ENCODE measurements at regions not wholly inside any gene's neighbourhood (a gene's known extent, or its start where the extent isn't known, plus 50 kb on each side); places are given as distances from the start of the nearest gene placed in this dataset.

- no peak for DNase-seq
Observed at GRCh38 chr20:10990625-10991382, 317.0 kb upstream of the JAG1 start.

GRCh38 chr20:10992731-10993130 lies 318.9 kb upstream of the JAG1 start:
- DNase-seq, result no peak

- DNase-seq, result no peak
Observed at GRCh38 chr20:10994991-10995700, 321.3 kb upstream of the JAG1 start.

GRCh38 chr20:10998476-10998875 lies 324.7 kb upstream of the JAG1 start:
- DNase-seq, result no peak

GRCh38 chr20:11000416-11000815 lies 326.6 kb upstream of the JAG1 start:
- no peak for DNase-seq

GRCh38 chr20:11001302-11001701 lies 327.5 kb upstream of the JAG1 start:
- DNase-seq, result no peak

GRCh38 chr20:11001764-11002540 lies 328.2 kb upstream of the JAG1 start:
- no peak for DNase-seq

- DNase-seq, result no peak
Observed at GRCh38 chr20:11003341-11003740, 329.5 kb upstream of the JAG1 start.

GRCh38 chr20:11008444-11009033 lies 334.7 kb upstream of the JAG1 start:
- no peak for DNase-seq

GRCh38 chr20:11011653-11012052 lies 337.9 kb upstream of the JAG1 start:
- DNase-seq, result no peak

GRCh38 chr20:11012975-11013374 lies 339.2 kb upstream of the JAG1 start:
- DNase-seq, result no peak

- DNase-seq, result no peak
Observed at GRCh38 chr20:11013801-11014200, 340.0 kb upstream of the JAG1 start.

GRCh38 chr20:11015440-11015839 lies 341.6 kb upstream of the JAG1 start:
- no peak for DNase-seq

- DNase-seq, result no peak
Observed at GRCh38 chr20:11017446-11017845, 343.6 kb upstream of the JAG1 start.

- no peak for DNase-seq
Observed at GRCh38 chr20:11018668-11019170, 344.9 kb upstream of the JAG1 start.

GRCh38 chr20:11020712-11021111 lies 346.9 kb upstream of the JAG1 start:
- no peak for DNase-seq

- no peak for DNase-seq
Observed at GRCh38 chr20:11027224-11027623, 353.4 kb upstream of the JAG1 start.

GRCh38 chr20:11030351-11030750 lies 356.6 kb upstream of the JAG1 start:
- no peak for DNase-seq

- no peak for DNase-seq
Observed at GRCh38 chr20:11031300-11031699, 357.5 kb upstream of the JAG1 start.

- DNase-seq, result no peak
Observed at GRCh38 chr20:11032611-11033010, 358.8 kb upstream of the JAG1 start.

- no peak for DNase-seq
Observed at GRCh38 chr20:11034025-11034424, 360.2 kb upstream of the JAG1 start.

GRCh38 chr20:11035211-11035610 lies 361.4 kb upstream of the JAG1 start:
- no peak for DNase-seq
